ENCODE measurements at regions not wholly inside any gene's neighbourhood (a gene's known extent, or its start where the extent isn't known, plus 50 kb on each side); places are given as distances from the start of the nearest gene placed in this dataset.

DNA sequence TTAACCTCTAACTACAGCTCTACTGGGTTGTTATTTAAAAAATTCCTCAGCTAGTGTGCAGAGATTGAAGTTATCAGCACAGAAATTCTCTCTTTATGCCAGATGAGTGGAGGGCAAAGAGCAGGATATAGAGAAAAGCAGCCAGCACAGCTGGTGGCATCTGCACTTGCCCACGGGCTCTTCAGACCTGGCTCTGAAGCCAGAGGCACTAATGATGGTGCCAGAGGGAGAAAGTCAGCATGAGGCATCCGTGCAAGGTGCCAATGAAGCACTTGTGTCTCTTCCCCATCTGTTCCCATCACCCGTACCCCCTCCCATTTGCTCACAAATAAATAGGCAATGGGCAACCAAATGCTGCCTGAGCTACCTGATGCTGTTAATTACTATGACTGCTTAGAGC lies 138.9 kb downstream of the OLFM4 start:
- TF ChIP-seq, protein P1, sequence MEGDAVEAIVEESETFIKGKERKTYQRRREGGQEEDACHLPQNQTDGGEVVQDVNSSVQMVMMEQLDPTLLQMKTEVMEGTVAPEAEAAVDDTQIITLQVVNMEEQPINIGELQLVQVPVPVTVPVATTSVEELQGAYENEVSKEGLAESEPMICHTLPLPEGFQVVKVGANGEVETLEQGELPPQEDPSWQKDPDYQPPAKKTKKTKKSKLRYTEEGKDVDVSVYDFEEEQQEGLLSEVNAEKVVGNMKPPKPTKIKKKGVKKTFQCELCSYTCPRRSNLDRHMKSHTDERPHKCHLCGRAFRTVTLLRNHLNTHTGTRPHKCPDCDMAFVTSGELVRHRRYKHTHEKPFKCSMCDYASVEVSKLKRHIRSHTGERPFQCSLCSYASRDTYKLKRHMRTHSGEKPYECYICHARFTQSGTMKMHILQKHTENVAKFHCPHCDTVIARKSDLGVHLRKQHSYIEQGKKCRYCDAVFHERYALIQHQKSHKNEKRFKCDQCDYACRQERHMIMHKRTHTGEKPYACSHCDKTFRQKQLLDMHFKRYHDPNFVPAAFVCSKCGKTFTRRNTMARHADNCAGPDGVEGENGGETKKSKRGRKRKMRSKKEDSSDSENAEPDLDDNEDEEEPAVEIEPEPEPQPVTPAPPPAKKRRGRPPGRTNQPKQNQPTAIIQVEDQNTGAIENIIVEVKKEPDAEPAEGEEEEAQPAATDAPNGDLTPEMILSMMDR (IDR thresholded peaks at IDR 0.05), result no peak
- TF ChIP-seq EP300 (IDR thresholded peaks at IDR 0.05) (no peak), POLR2A (IDR thresholded peaks at IDR 0.05) (no peak)
- intact Hi-C loops (cut with DNase I), result no loop called here

DNA sequence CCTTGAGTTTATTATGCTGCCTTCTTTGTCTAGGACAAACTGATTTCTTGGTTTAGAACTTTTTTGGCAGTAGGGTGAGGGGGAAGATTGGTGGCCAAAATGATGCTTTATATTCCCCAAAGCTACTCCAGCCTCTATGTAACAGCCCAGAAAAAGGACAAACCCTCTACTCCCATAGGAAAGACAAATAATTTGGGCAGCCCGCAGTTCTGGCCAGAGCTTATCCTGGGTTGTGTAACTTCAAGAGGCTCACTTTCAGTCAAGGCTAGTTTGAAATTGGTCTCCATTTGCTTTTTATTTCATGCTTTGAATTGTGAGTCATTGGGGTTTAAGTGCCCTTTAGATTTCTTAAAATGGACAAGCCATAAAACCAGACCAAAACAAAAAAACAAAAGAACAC lies 142.3 kb downstream of the OLFM4 start:
- H3K36me3 ChIP-seq, result no peaks in the 10 kb centered on the region
- TF ChIP-seq POLR2A (IDR thresholded peaks at IDR 0.05), result no peak
- H3K27ac ChIP-seq, result no peak overlapping the region
- WGBS, 3 donors, result 34 to 46% (median 44%) methylated on average over 1 of the region's 1 CpG
- H3K27me3 ChIP-seq, result no peaks in the 10 kb centered on the region
- H3K4me1 ChIP-seq (ENCODE audit: insufficient read depth), result peaks cover 3% of the 10 kb centered on the region
- no peak overlapping the region for H3K4me3 ChIP-seq
- intact Hi-C loops (cut with DNase I), result no loop called here
- DNase-seq, result no peak
- H3K9me3 ChIP-seq, result no peaks in the 10 kb centered on the region

More for the DNA sequence above, 138.9 kb downstream of the OLFM4 start:
- Histone ChIP-seq H3K27ac (no peak overlapping the region), H3K4me1 (ENCODE audit: insufficient read depth) (peaks cover 3% of the 10 kb centered on the region), H3K9me3 (no peaks in the 10 kb centered on the region), H3K27me3 (no peaks in the 10 kb centered on the region), H3K36me3 (no peaks in the 10 kb centered on the region), H3K4me3 (no peak overlapping the region)
- WGBS, 3 donors, result 2 to 13% (median 9%) methylated on average over 3 of the region's 3 CpGs
- no peak for DNase-seq

DNA sequence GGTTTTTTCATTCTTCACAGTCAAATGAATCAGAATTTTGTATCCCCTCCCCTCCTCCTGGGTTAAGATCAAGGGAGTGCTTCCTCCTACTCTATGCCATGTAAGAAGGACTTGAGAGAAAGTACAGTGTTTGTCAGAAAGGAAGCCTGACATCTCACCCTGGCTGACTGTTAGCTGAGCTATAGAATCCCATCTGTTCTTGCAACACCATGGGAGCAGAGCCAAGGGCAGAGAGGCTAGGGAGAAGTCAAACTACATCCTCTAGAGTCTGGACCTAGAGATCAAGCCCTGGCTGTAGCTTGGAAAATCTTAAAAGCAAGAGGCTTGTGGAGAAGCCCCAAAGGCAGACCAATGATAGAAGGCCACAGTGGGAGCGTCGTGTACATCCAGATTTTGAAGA lies 145.9 kb downstream of the OLFM4 start:
- H3K27me3 ChIP-seq, result no peaks in the 10 kb centered on the region
- no peak overlapping the region for H3K27ac ChIP-seq
- DNase-seq, result no peak
- intact Hi-C loops (cut with DNase I), result no loop called here
- no peaks in the 10 kb centered on the region for H3K9me3 ChIP-seq
- WGBS, 3 donors, result 71 to 92% (median 74%) methylated on average over 2 of the region's 2 CpGs
- no peak overlapping the region for H3K4me3 ChIP-seq
- no peaks in the 10 kb centered on the region for H3K36me3 ChIP-seq
- TF ChIP-seq POLR2A (IDR thresholded peaks at IDR 0.05) (no peak), EP300 (IDR thresholded peaks at IDR 0.05) (no peak)
- TF ChIP-seq, protein P1 (IDR thresholded peaks at IDR 0.05), result no peak
- H3K4me1 ChIP-seq (ENCODE audit: insufficient read depth), result no peaks in the 10 kb centered on the region

DNA sequence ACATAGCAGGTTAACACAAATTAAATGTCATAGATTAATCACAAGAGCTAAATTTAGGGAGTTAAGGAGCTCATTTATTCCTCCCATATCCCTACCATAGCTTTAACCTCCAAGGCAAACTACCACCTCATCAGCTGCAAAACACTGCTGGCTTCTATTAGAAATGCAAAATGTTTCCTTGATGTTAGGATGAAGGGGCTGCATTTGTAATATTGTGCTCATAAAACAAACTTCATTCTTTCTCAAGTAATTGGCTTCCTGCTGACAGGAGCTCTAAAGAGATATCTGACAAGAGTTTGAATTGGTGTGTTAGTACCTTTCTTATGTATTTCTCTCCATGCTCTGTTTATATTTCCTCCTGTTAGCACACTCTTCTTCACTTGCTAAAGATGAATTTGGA lies 152.1 kb downstream of the OLFM4 start:
- no peak overlapping the region for H3K4me3 ChIP-seq
- DNase-seq, result no peak
- H3K4me1 ChIP-seq (ENCODE audit: insufficient read depth), result no peaks in the 10 kb centered on the region
- TF ChIP-seq POLR2A (IDR thresholded peaks at IDR 0.05), result no peak
- TF ChIP-seq, protein P1 (IDR thresholded peaks at IDR 0.05), result no peak
- TF ChIP-seq EP300 (IDR thresholded peaks at IDR 0.05), result no peak
- H3K36me3 ChIP-seq, result no peaks in the 10 kb centered on the region
- no peak overlapping the region for H3K27ac ChIP-seq
- H3K27me3 ChIP-seq, result no peaks in the 10 kb centered on the region
- H3K9me3 ChIP-seq, result no peaks in the 10 kb centered on the region
- intact Hi-C loops (cut with DNase I), result no loop called here

DNA sequence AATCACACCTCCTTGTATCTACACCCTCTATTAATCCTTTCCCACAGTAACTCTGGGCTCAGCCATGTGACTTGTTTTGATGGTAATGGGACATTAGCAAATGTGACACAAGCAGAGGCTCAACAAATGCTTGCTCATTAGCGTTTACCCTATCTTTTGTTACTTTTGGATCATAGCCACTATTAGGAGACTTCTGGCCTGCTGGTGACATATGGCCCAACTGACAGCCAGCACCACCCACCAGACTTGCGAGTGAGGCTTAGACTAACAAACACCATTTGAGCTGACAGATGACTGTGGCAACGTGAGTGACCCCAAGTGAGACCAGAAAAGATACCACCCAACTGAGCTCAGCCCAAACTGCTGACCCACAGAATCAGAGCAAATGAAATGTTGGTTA lies 154.1 kb downstream of the OLFM4 start:
- Histone ChIP-seq H3K9me3 (no peaks in the 10 kb centered on the region), H3K27ac (no peak overlapping the region), H3K4me1 (ENCODE audit: insufficient read depth) (no peaks in the 10 kb centered on the region), H3K27me3 (no peaks in the 10 kb centered on the region), H3K4me3 (no peak overlapping the region), H3K36me3 (no peaks in the 10 kb centered on the region)
- DNase-seq, result no peak
- WGBS, 3 donors, result 35 to 39% (median 37%) methylated on average over 3 of the region's 3 CpGs
- TF ChIP-seq POLR2A (IDR thresholded peaks at IDR 0.05) (no peak), EP300 (IDR thresholded peaks at IDR 0.05) (no peak)
- TF ChIP-seq, protein P1 (IDR thresholded peaks at IDR 0.05), result no peak
- intact Hi-C loops (cut with DNase I), result no loop called here

Data from ovary (tissue), 7 donors.